GM21529 (cell line): ENCODE measurements at regions not wholly inside any gene's neighbourhood (a gene's known extent, or its start where the extent isn't known, plus 50 kb on each side); places are given as distances from the start of the nearest gene placed in this dataset.
A peak's percentile ranks its signal among the peaks of the same experiment; 100 is the strongest.
"Not testable (repeated sequence)": the region's sequence is repeated elsewhere in the genome, so short reads cannot be mapped to it uniquely, and the experiment has no call there.

Experiments
- ATAC-seq: cut with Tn5 transposase; IDR thresholded peaks from one replicate; pipeline ENCODE4 v1.9.1; 2021; ENCODE audit not compliant: unreplicated experiment

DNA sequence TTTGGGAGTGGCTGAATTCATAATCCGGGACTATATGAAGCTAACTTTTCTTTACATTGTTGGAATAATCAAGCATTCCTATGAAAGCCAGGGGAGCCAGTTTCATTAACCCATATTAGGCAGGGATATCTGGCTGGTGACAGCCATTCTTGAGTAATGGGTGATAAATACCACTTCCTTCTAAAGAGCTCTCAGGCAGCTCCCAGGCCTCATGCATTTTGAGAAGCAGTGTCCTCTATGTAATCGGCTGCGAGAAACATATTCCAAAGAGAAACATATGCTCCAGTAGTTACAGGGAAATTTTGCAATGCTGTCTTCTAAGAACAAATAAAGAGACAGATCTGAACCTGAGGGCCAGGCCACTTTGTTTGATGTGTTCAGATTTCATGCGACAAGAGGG is 83.1 kb downstream of the MSX2 start:
- no peak for ATAC-seq

DNA sequence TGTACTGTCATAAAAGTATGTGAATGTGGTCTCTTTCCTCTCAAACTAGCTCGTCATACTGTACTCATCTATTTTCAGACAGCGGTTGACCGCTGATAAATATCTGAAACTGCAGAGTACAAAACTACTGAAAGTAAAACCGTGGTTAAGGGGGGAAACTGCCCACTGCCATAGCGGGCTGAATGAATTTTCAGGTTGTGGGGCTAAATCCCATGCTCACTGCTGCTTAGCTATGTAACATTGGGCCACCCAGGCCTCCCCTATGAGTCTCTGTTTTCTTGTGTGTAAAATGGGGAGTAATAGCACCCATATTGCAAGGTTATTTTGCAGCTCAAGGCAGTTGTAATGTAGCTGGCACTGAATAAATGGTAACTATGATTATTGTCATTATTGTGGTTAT is 82.3 kb downstream of the MSX2 start:
- ATAC-seq: no peak

DNA sequence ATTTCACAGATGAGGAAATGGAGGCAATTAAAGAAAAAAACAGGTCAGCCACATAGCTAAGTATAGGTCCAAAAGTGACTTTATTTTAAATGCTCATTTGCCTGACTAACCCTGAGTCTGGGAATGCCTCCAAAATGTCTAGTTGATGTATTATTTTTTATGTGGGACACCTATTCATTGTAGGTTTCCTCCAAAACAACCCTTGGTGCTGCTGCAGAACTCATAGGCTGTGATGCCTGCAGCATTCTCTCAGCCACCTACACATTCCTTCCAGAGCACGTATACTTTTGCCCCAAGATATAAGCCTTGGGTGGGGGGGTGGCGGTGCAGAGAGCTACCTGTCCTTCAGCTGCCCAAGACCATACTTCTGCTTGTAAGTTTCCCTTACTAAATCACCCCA is 77.4 kb downstream of the MSX2 start:
- ATAC-seq: no peak

DNA sequence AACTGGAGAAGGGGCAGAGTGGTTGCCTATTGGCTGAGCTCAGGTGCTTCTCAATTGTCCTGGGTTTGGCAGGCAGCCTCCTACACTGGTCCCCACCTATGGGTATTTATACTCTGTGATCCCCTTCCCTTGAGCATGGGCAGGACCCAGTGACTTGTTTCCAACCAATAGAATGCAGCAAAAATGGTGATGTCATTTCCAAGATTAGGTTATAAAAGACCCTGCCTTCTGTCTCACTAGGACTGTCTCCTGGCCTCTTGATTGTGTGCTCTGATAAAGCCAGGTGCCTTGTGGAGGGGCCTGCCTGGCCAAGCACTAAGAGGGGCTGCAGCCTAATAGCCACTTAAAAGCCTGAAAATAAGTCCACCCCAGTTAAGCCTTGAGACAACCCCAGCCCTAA is 76.1 kb downstream of the MSX2 start:
- no peak for ATAC-seq

DNA sequence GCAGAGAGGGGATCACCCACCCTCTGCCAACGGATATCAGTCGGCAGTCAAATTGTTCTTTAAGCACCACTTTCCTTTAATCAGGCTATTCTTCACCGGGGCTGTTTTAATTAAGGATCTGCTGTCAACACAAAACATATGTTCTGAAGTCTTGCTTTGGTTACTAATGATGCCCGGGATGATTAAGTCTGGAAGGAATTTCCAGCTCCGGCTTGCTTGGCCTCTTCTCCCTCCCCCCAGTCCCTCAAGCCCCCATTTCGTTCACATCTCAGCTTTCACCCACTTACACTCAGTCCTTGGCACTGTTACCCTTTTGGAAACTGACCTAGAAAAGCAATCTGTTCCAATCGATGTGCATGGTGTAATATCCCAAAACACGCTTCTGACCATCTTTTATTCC is 74.7 kb downstream of the MSX2 start:
- no peak for ATAC-seq

DNA sequence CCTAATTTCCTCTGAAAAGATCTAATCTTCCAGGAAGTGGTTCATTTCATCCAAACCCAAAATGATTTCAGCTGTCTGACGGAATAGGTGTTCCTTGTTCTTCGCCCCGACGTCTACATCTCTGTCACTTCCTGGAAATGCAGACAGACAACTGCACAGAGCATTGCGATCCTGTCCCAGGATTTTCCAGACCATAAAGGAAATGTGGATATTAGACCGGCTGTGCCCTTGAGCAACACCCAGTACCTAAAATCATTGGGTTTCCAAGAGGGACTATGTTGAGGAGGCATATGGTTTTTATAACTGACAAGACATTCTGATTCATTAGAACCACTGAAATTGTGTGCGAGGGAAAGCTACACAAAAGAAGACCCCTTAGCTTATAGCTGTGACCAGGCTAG is 74.2 kb downstream of the MSX2 start:
- no peak for ATAC-seq

DNA sequence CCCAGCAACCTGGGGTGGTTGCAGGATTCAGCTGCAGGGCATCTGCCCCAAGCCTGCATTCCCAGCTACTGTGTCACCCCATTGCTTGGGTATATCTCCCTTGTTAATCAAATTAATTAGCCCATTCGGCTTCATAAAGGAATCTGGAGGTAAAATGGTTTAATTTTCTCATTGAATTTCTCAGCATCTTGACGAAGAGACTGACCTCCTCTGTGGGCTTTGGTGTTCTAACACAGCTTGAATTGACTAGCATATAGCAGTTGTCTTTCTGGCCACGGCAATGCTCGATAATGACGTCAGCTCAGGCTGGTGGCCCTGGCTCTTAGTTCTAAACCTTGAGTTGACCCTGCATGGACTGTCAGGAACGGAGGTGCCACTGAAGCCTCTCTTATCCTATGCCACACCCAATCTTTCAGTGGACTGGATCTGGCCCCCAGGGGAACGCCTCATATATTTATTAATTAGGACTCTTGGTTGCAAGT is 72.4 kb downstream of the MSX2 start:
- no peak for ATAC-seq

DNA sequence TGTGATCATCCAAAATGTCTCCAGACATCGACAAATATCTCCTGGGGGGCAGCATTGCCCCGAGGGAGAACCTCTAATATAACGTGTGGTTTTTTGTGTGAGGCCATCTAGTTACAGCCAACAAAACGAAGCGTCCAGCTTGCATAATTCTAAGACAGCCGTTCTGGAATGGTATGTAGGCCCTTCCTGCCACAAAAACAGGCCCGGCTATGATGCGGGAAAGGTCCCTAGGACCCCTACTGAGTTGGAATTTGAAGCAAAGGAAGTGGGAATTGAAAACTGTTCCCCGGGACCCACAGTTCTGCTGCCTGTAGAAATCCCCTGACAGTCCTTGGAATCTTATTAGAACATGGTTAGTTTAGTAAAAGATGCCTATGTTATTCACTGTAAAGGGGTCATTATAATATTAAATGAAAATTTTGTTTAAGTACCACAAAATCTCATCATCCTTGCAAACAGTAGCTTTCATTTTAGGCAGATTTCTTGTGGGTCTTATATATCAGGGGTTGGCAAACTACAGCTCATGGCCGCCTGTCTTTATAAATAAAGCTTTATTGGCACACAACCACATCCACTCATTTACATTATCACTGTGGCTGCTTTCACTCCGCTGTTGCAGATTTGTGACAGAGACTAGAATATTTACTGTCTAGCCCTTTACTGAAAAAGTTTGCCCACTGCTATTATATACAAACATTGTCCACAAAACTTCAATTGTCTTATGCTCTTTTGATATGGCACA is 70.7 kb downstream of the MSX2 start:
- ATAC-seq: no peak

DNA sequence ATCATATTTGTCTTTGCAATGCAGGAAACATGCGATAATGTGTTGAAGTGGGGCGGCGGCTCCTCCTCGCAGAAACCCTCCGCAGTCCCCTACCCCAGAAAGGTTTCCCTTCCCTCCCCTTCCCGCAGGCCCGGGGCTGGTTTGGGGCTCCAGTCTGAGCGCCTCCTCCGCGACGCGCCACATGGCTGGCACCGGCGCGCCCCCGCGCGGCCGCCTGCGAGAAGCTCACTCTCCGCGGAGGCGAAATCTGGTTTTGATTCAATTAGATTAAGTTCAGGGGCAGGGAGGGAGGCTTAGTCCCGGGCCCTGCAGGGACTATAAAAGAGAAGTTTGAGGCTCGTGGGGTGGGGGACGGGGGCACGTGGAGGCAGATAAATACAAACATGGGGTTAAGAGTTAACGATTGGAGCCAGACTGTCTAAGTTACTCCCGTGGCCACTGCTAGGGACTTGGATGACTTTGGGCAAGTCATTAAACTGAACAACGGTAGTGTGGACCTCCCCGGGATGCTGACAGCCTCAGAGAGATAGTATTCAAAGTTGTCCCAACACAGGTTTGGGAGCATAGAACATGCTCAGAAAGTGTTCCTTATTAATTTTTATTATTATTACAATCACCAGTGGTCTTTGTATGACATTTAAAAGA is 69.4 kb downstream of the MSX2 start:
- ATAC-seq: peak; percentile 64

DNA sequence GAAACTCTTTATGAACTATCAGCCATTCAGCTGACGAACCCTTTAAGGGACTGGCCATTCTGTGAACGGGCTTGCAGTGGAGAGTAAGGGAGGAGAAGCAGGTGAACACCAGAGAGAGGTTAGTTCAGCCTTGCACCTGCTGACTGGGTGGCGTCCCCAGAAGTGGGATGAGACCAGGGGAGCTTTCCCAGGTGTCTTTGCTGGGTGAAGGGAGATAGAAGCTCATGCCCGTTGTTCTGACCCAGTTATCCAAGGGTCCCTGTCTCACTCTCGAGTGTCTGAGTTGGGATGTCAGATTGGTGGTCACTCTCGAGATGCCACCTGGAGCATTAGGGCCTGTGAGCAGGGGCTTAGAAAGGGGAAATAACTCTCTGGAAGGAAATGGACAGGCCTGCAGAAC is 68.7 kb downstream of the MSX2 start:
- no peak for ATAC-seq

DNA sequence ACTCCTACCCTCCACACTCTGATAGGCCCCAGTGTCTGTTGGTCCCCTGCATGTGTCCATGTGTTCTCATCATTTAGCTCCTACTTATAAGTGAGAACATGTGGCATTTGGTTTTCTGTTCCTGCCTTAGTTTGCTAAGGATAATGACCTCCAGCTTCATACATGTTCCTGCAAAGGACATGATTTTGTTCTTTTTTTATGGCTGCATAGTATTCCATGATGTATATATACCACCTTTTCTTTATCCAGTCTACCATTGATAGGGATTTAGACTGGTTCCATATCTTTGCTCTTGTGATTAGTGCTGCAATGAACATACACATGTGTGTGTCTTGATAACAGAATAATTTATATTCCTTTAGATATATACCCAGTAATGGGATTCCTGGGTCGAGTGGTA is 67.9 kb downstream of the MSX2 start:
- not testable (repeated sequence) for ATAC-seq

DNA sequence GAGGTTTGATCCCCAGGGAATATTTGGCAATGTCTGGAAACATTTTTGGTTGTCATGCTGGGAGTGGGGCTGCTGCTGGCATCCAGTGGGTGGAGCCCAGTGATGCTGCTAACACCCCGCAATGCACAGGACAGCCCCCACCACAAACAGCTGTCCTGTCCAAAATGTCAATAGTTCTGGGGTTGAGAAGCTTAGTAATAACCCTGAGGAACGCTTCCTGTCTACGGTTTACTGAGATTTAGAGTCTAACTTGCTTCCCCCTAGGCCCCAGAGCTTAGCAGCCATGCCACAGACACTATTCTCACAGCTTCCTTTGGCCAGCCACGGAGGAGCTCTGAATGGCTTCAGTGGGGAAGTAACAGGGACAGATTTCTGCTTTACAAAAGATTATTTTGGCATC is 66.5 kb downstream of the MSX2 start:
- no peak for ATAC-seq

DNA sequence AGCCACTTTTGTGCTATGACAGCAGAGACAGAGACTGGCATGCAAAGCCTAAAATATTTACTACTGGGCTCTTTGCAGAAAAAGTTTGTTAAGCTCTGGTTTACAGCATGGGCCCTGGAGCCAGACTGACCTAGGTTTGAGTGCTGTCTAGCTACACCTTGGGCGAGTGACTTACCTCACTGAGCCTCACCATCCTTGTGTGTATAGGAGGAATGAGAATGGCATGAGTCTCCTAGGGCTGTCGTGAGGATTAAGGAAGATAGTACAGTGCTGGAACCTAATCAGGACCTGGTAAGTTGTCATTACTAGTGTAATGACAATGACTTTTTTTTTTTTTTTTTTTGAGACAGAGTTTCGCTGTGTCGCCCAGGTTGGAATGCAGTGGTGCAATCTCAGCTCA is 65.2 kb downstream of the MSX2 start:
- no peak for ATAC-seq

DNA sequence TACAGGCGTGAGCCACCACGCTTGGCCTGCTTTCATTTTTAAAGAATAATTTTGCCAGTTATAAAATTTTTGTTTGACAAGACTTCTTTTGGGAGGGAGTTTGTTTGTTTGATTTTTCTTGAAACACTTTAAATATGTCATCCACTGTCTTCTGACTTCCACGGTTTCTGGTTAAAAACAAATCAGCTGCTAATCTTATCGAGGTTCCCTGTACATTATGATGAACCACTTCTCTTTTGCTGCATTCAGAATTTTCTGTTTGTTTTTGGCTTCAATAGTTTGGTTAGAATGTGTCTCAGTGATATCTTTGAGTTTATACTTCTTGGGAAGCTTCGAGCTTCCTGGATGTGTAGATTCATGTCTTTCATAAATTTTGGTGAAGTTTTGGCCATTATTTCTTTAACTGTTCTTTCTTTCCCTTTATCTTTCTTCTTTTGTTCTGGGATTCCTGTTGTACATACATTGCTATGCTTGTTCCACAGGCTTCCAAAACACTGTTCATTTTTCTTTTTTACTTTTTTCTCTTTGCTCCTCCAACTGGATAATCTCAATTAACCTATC is 60.8 kb downstream of the MSX2 start:
- ATAC-seq: no peak
